ENCODE measurements at regions not wholly inside any gene's neighbourhood (a gene's known extent, or its start where the extent isn't known, plus 50 kb on each side); places are given as distances from the start of the nearest gene placed in this dataset.
"Not testable (repeated sequence)": the region's sequence is repeated elsewhere in the genome, so short reads cannot be mapped to it uniquely, and the experiment has no call there.

- not testable (repeated sequence) for FAIRE-seq
Measured at GRCh38 chr10:46095943-46096342, 49.9 kb upstream of the MSMB start.

GRCh38 chr10:46096446-46096845 lies 50.4 kb upstream of the MSMB start:
- FAIRE-seq (no peak), DNase-seq (ENCODE audit: low spot score) (peak; percentile 74)

More at GRCh38 chr10:46095943-46096342, 49.9 kb upstream of the MSMB start:
- DNase-seq (ENCODE audit: low spot score): not testable (repeated sequence)

- no peak for DNase-seq (ENCODE audit: low spot score)
- FAIRE-seq: no peak
Measured at GRCh38 chr10:46096909-46097575, 51.0 kb upstream of the MSMB start.

GRCh38 chr10:46097576-46098317 lies 51.7 kb upstream of the MSMB start:
- no peak for FAIRE-seq
- no peak for DNase-seq (ENCODE audit: low spot score)

- no peak for FAIRE-seq
- DNase-seq (ENCODE audit: low spot score): no peak
Measured at GRCh38 chr10:46098386-46098785, 52.3 kb upstream of the MSMB start.

- not testable (repeated sequence) for DNase-seq (ENCODE audit: low spot score); FAIRE-seq
Measured at GRCh38 chr10:46098925-46099324, 52.9 kb upstream of the MSMB start.

GRCh38 chr10:46104071-46104585 lies 58.1 kb upstream of the MSMB start:
- FAIRE-seq (no peak), DNase-seq (ENCODE audit: low spot score) (no peak)

GRCh38 chr10:46105416-46105815 lies 59.3 kb upstream of the MSMB start:
- FAIRE-seq; DNase-seq (ENCODE audit: low spot score): not testable (repeated sequence)

- FAIRE-seq: not testable (repeated sequence)
Measured at GRCh38 chr10:46105856-46106409, 59.9 kb upstream of the MSMB start.

GRCh38 chr10:46106410-46107255 lies 60.6 kb upstream of the MSMB start:
- FAIRE-seq: no peak
- peak; percentile 29 for DNase-seq (ENCODE audit: low spot score)

More at GRCh38 chr10:46105856-46106409, 59.9 kb upstream of the MSMB start:
- DNase-seq (ENCODE audit: low spot score): not testable (repeated sequence)

GRCh38 chr10:46108158-46108499 lies 62.1 kb upstream of the MSMB start:
- not testable (repeated sequence) for DNase-seq (ENCODE audit: low spot score); FAIRE-seq

- not testable (repeated sequence) for FAIRE-seq; DNase-seq (ENCODE audit: low spot score)
Measured at GRCh38 chr10:46154271-46154670, 108.2 kb upstream of the MSMB start.

GRCh38 chr10:46154683-46155082 lies 108.6 kb upstream of the MSMB start:
- FAIRE-seq; DNase-seq (ENCODE audit: low spot score): not testable (repeated sequence)

- FAIRE-seq; DNase-seq (ENCODE audit: low spot score): not testable (repeated sequence)
Measured at GRCh38 chr10:46156866-46157265, 110.8 kb upstream of the MSMB start.

GRCh38 chr10:46169736-46170135 lies 117.1 kb upstream of the ANTXRL start:
- no peak for FAIRE-seq
- DNase-seq (ENCODE audit: low spot score): no peak

GRCh38 chr10:46170789-46171188 lies 116.0 kb upstream of the ANTXRL start:
- FAIRE-seq (no peak), DNase-seq (ENCODE audit: low spot score) (no peak)

GRCh38 chr10:46171661-46172060 lies 115.1 kb upstream of the ANTXRL start:
- DNase-seq (ENCODE audit: low spot score) (no peak), FAIRE-seq (no peak)

- FAIRE-seq (no peak), DNase-seq (ENCODE audit: low spot score) (no peak)
Measured at GRCh38 chr10:46175296-46175695, 111.5 kb upstream of the ANTXRL start.

- DNase-seq (ENCODE audit: low spot score): no peak
- no peak for FAIRE-seq
Measured at GRCh38 chr10:46175831-46176230, 111.0 kb upstream of the ANTXRL start.

- not testable (repeated sequence) for DNase-seq (ENCODE audit: low spot score); FAIRE-seq
Measured at GRCh38 chr10:46187431-46187830, 99.4 kb upstream of the ANTXRL start.

- FAIRE-seq (no peak), DNase-seq (ENCODE audit: low spot score) (no peak)
Measured at GRCh38 chr10:46197050-46197449, 89.7 kb upstream of the ANTXRL start.

Measured in RCC 7860 (cell line).